HCT116 (cell line): ENCODE measurements at regions not wholly inside any gene's neighbourhood (a gene's known extent, or its start where the extent isn't known, plus 50 kb on each side); places are given as distances from the start of the nearest gene placed in this dataset.

Experiments used
- EZH2 ChIP-seq: fragments of 200-600 bp; sonication (generic); IDR thresholded peaks from 2 replicates; pipeline ENCODE4 v1.6.1; 2017; ENCODE audit warnings: antibody characterized with exemption, mixed run types
- EZH2phosphoT487 ChIP-seq: fragments of 200-600 bp; IDR thresholded peaks from 2 replicates; pipeline ENCODE4 v1.6.1; 2018; ENCODE audit warnings: antibody characterized with exemption, borderline replicate concordance
- POLR2AphosphoS5 ChIP-seq: IDR thresholded peaks from 2 replicates; pipeline ENCODE4 v1.6.1; 2011; ENCODE audit warnings: mild to moderate bottlenecking, low read depth, low read length, moderate library complexity
- RAD21 ChIP-seq: IDR thresholded peaks from 2 replicates; pipeline ENCODE4 v1.6.1; 2012; ENCODE audit warnings: low read depth, mild to moderate bottlenecking
- SIN3A ChIP-seq: IDR thresholded peaks from 2 replicates; pipeline ENCODE4 v1.6.1; 2012; ENCODE audit warnings: low read depth
- SP1 ChIP-seq: IDR thresholded peaks from 2 replicates; pipeline ENCODE4 v1.6.1; 2012; ENCODE audit warnings: low read depth
- SRF ChIP-seq: IDR thresholded peaks from 2 replicates; pipeline ENCODE4 v1.6.1; 2012; ENCODE audit warnings: low read depth
- YY1 ChIP-seq: IDR thresholded peaks from 2 replicates; pipeline ENCODE4 v1.6.1; 2011; ENCODE audit warnings: low read length, low read depth, moderate library complexity, mild to moderate bottlenecking; ENCODE audit not compliant: insufficient replicate concordance; ENCODE audit errors: extremely low read depth
- ZFX ChIP-seq: fragments of 450-650 bp; IDR thresholded peaks from 2 replicates; pipeline ENCODE4 v1.6.1; 2017
- TF ChIP-seq, protein P1 (sequence below), 3 experiments: fragments of 200-600 bp in 1 of 3; sonication (generic) in 1 of 3; IDR thresholded peaks in 2 of 3; conservative IDR thresholded peaks in 1 of 3; 2 replicates each; pipeline ENCODE4 v1.5.1; 2012 to 2017; ENCODE audit warnings: low read depth in 2 of 3, low read length in 2 of 3, antibody characterized with exemption in 1 of 3, borderline replicate concordance in 1 of 3, control low read depth in 1 of 3, mild to moderate bottlenecking in 1 of 3, mixed read lengths in 1 of 3, mixed run types in 1 of 3, moderate library complexity in 1 of 3; ENCODE audit not compliant: insufficient read depth in 1 of 3

DNA sequence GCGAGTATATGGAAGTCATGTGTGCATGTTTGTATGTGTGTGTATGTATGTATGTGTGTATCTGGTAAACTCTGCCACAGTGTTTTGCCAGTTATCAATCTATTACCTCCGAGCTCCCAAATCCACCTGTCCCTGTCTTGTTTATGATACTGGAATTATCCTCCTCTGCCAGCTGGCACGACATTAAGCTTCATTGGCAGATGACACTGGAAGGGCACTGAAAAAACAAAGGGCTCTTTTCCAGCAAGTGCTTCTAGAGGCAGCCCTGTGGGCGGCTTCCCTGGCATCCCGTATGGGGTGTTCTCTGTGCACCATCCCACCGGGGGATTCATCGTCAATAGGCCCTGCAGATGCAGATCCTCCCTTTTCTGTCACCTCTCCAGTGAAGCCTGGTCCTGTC, 221.5 kb downstream of the MSX2 start:
- TF ChIP-seq SIN3A, result no peak
- TF ChIP-seq POLR2AphosphoS5, result no peak
- TF ChIP-seq RAD21, result no peak
- TF ChIP-seq, protein P1, sequence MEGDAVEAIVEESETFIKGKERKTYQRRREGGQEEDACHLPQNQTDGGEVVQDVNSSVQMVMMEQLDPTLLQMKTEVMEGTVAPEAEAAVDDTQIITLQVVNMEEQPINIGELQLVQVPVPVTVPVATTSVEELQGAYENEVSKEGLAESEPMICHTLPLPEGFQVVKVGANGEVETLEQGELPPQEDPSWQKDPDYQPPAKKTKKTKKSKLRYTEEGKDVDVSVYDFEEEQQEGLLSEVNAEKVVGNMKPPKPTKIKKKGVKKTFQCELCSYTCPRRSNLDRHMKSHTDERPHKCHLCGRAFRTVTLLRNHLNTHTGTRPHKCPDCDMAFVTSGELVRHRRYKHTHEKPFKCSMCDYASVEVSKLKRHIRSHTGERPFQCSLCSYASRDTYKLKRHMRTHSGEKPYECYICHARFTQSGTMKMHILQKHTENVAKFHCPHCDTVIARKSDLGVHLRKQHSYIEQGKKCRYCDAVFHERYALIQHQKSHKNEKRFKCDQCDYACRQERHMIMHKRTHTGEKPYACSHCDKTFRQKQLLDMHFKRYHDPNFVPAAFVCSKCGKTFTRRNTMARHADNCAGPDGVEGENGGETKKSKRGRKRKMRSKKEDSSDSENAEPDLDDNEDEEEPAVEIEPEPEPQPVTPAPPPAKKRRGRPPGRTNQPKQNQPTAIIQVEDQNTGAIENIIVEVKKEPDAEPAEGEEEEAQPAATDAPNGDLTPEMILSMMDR (IDR thresholded peaks at IDR 0.05 in 2 of 3, conservative IDR thresholded peaks at IDR 0.05 in 1 of 3; ENCODE audit: borderline replicate concordance in 1 of 3, insufficient read depth in 1 of 3, low read depth in 2 of 3, low read length in 2 of 3), result no peak
- TF ChIP-seq ZFX, result no peak
- TF ChIP-seq EZH2, result no peak
- no peak for TF ChIP-seq SP1
- TF ChIP-seq YY1, result no peak
- no peak for TF ChIP-seq SRF
- no peak for TF ChIP-seq EZH2phosphoT487
